ENCODE measurements at regions not wholly inside any gene's neighbourhood (a gene's known extent, or its start where the extent isn't known, plus 50 kb on each side); places are given as distances from the start of the nearest gene placed in this dataset.

DNA sequence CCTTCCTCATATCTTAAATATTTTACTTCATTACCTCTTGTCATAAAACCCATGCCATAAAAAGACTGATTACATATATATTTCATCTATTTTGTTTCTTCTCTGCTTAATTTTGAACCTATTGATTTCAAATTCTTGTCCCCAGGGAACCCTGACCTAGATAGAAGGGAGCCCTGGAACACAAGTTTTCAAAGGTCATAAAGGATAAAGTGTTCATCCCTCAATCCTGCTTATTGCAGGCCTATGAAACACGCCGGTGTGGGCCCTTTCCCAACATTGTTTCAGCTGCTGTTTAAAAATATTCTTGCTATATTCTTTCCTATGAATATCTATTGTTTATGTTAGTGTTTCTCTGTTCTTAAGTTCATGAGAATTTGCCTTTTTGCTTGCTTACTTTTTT, 1389.5 kb upstream of the GBE1 start (continued):
- TF ChIP-seq ZNF462 (CRISPR knock-in tag; IDR thresholded peaks at IDR 0.05) (no peak), REST (IDR thresholded peaks at IDR 0.05; ENCODE audit: unreplicated experiment) (no peak), STAT1 (IDR thresholded peaks at IDR 0.05; ENCODE audit: unreplicated experiment) (no peak), ZNF114 (CRISPR knock-in tag; IDR thresholded peaks at IDR 0.05) (no peak)

DNA sequence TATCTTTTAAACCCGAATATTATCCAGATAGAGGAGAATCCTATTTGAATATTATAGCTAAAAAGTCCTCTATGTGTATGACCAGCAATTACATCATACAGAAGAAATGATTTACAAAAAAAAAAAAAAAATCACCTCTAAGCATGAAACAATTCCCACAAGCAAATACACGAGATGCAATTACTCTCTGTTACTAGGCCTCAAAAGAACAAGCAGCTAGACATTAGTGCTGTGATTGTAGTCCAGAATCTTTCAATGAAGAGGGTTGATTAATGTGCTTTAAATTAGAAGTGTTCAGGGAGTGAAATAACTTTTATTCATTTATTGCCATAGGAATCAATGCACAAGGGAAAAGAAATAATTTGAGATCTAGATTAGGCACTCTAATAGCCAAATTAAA, 1379.5 kb upstream of the GBE1 start:
- Histone ChIP-seq H2AFZ (no peak overlapping the region), H3K9me2 (ENCODE audit: insufficient read depth) (no peaks in the 10 kb centered on the region), H3F3A (replicated peaks; ENCODE audit: low read depth) (no peaks in the 10 kb centered on the region), H3K36me3 (ENCODE audit: insufficient read depth) (no peaks in the 10 kb centered on the region), H3K79me2 (replicated peaks; ENCODE audit: insufficient read depth) (no peaks in the 10 kb centered on the region), H3K27ac (ENCODE audit: low read depth) (no peak overlapping the region), H3K27me3 (ENCODE audit: insufficient read depth) (no peaks in the 10 kb centered on the region), H4K20me1 (replicated peaks; ENCODE audit: insufficient read depth) (no peaks in the 10 kb centered on the region), H3K4me3 (no peak overlapping the region), H3K4me1 (ENCODE audit: insufficient read depth) (no peaks in the 10 kb centered on the region), H3K4me2 (no peak overlapping the region)
- no peaks in the 10 kb centered on the region; the same call in 2 of the 3 replicates for H3K4me1 Mint-ChIP-seq
- no peak for ATAC-seq
- no peaks in the 10 kb centered on the region for H3K27me3 Mint-ChIP-seq (ENCODE audit: insufficient read depth, low read depth, poor library complexity)
- no peaks in the 10 kb centered on the region for H3K36me3 Mint-ChIP-seq (ENCODE audit: low read depth)
- no peak overlapping the region for H3K4me3 Mint-ChIP-seq
- no peak overlapping the region for H3K27ac Mint-ChIP-seq
- TF ChIP-seq NANOG (IDR thresholded peaks at IDR 0.05; ENCODE audit: borderline replicate concordance), result no peak
- TF ChIP-seq CREB1 (CRISPR knock-in tag; IDR thresholded peaks at IDR 0.05; ENCODE audit: low read depth), result no peak
- TF ChIP-seq ZNF114 (CRISPR knock-in tag; IDR thresholded peaks at IDR 0.05), result no peak
- H3K9me3 Mint-ChIP-seq, result no peaks in the 10 kb centered on the region
- no peak for DNase-seq (ENCODE audit: low spot score)
